Mammary epithelial cell (primary cell): ENCODE measurements at regions not wholly inside any gene's neighbourhood (a gene's known extent, or its start where the extent isn't known, plus 50 kb on each side); places are given as distances from the start of the nearest gene placed in this dataset.

ENCODE experiments used
- CTCF ChIP-seq, 2 donors: IDR thresholded peaks in 1 of 2; conservative IDR thresholded peaks in 1 of 2; 2 replicates each; pipeline ENCODE4 v1.5.1; 2011 to 2012; ENCODE audit warnings: inconsistent platforms in 2 of 2, low read length in 2 of 2, mild to moderate bottlenecking in 2 of 2, control low read depth in 1 of 2, low read depth in 1 of 2; ENCODE audit not compliant: insufficient read depth in 1 of 2; ENCODE audit errors: extremely low read depth in 1 of 2
- EZH2 ChIP-seq: IDR thresholded peaks from 2 replicates; pipeline ENCODE4 v1.6.1; 2012; ENCODE audit warnings: low read length, inconsistent platforms, borderline replicate concordance

GRCh38 chr5:98072921-98073320, 700.5 kb upstream of the RGMB start:
- TF ChIP-seq CTCF (conservative IDR thresholded peaks at IDR 0.05 in 1 of 2, IDR thresholded peaks at IDR 0.05 in 1 of 2; ENCODE audit: extremely low read depth in 1 of 2, insufficient read depth in 1 of 2, low read depth in 1 of 2, low read length in 2 of 2) (no peak), EZH2 (no peak)
